ENCODE measurements at regions not wholly inside any gene's neighbourhood (a gene's known extent, or its start where the extent isn't known, plus 50 kb on each side); places are given as distances from the start of the nearest gene placed in this dataset.

DNA sequence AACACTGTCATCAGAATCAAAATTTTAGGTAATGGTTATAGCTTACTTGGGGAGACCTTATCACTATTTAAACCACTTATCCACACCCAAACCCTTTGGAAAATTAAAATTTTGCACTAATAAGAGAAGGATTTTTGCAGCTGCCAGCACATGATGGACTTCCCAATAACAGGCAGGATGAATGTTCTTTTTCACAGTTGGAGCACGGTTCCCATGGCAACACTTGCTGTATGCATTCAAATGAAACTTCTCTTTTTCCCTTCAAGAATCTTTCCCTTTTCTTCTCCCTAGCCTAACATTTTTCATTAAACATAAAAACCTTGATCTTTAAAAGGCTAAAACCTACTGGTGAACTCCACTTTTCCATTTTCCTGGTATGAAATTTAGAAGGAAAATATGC lies 768.2 kb downstream of the KCTD8 start:
- CTCF ChIA-PET: no interaction called here
- DNase-seq (ENCODE audit: low read depth, low spot score): no peak
- no peak for TF ChIP-seq CTCF (IDR thresholded peaks at IDR 0.05; ENCODE audit: insufficient read depth, low read length, missing control alignments)
- POLR2A ChIA-PET: no interaction called here
- H3K4me3 ChIP-seq (ENCODE audit: low read depth, low read length): no peak overlapping the region

GRCh38 chr4:43682551-43682950 lies 766.1 kb downstream of the KCTD8 start:
- TF ChIP-seq CTCF (IDR thresholded peaks at IDR 0.05; ENCODE audit: insufficient read depth, low read length, missing control alignments): no peak
- ChIA-PET CTCF (no interaction called here), POLR2A (no interaction called here)
- DNase-seq (ENCODE audit: low read depth, low spot score): no peak
- H3K4me3 ChIP-seq (ENCODE audit: low read depth, low read length): no peak overlapping the region

DNA sequence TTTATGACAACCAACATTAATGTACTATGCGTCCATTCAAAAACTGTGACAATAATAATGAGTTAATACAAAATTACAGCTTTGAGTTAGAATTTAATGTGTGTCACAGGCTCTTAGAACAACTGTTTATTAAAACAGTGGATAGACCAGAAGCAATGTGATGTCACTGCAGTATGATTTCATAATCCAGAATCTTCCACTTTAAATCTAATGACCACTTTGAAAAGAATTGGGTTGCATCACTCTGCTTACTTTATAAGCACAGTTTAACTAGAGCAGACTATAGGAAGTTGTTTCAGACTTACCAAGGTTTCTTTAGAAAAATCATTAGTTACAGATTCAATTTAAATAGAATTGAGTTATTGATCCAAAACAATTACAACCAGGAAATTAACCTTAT lies 758.5 kb downstream of the KCTD8 start:
- ChIA-PET POLR2A (no interaction called here), CTCF (no interaction called here)
- no peak for DNase-seq (ENCODE audit: low read depth, low spot score)
- TF ChIP-seq CTCF (IDR thresholded peaks at IDR 0.05; ENCODE audit: insufficient read depth, low read length, missing control alignments): no peak
- H3K4me3 ChIP-seq (ENCODE audit: low read depth, low read length): no peak overlapping the region

GRCh38 chr4:43693876-43694275 lies 754.7 kb downstream of the KCTD8 start:
- H3K4me3 ChIP-seq (ENCODE audit: low read depth, low read length): no peak overlapping the region
- CTCF ChIA-PET: no interaction called here
- DNase-seq (ENCODE audit: low read depth, low spot score): no peak
- TF ChIP-seq CTCF (IDR thresholded peaks at IDR 0.05; ENCODE audit: insufficient read depth, low read length, missing control alignments): no peak
- POLR2A ChIA-PET: no interaction called here

DNA sequence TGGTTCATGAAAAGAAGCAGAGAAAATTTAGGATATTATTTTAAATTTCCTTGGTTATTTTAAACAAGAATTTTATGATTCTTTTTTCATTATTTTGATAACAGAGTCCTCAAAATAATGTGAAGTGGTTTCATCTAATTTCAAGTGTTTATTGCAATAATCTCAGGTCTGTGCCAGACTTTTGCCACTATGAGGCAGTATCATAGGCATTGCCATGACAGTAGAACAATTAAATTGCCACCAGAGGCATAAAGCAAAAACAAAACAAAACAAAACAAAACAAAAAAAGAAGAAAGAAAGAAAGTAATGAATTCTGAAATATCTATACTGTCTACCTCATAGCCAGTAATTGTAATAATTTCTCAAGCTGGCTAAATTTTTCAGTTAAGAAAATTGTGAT lies 739.2 kb downstream of the KCTD8 start:
- no peak for DNase-seq (ENCODE audit: low read depth, low spot score)
- POLR2A ChIA-PET: no interaction called here
- no peak for TF ChIP-seq CTCF (IDR thresholded peaks at IDR 0.05; ENCODE audit: insufficient read depth, low read length, missing control alignments)
- no peak overlapping the region for H3K4me3 ChIP-seq (ENCODE audit: low read depth, low read length)
- CTCF ChIA-PET: no interaction called here

DNA sequence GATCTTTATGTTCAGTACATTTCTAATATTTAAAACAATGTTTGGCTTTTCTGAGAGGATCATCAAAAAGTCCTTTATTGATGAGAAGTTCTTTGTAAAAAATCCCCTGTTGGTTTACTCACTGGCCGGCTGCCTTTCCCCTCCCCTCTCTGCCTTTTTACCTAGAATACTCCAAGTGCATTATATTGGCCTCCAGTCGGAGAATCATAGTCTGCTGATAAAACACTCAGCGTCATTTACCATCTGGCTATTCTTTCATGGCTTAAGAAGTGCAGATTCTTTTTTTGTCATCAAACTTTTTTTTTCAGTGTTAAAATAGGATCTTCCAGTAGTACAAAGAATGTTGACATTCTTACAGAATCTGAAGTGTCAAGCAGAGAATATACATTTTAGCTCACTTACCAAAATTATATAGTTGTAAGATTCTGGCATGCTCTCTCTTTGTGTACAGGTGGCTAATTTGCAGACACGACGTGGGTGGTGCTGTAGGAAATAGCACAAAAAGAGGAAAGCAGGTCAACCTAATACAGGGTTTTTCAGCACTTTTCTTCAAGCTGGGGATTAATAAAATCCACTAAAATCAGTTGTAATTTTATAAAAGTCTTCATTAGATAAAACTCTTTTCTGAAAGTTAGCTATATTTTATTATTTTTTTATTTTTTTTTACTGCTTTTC lies 731.8 kb downstream of the KCTD8 start:
- H3K4me3 ChIP-seq (ENCODE audit: low read depth, low read length): no peak overlapping the region
- DNase-seq (ENCODE audit: low read depth, low spot score): no peak
- TF ChIP-seq CTCF (IDR thresholded peaks at IDR 0.05; ENCODE audit: insufficient read depth, low read length, missing control alignments): no peak
- ChIA-PET POLR2A (no interaction called here), CTCF (no interaction called here)

Measured in AG04449 (cell line).